ENCODE measurements at regions not wholly inside any gene's neighbourhood (a gene's known extent, or its start where the extent isn't known, plus 50 kb on each side); places are given as distances from the start of the nearest gene placed in this dataset.

GRCh38 chr3:113051787-113052186 lies 61.0 kb downstream of the GTPBP8 start:
- Histone ChIP-seq H3K27ac (ENCODE audit: low read depth, low read length) (peak overlapping the region; percentile 80), H3K36me3 (ENCODE audit: control insufficient read depth, insufficient read depth, low read length) (no peaks in the 10 kb centered on the region), H3K4me3 (ENCODE audit: low read depth, low read length) (no peak overlapping the region), H3K9me3 (ENCODE audit: control insufficient read depth, insufficient read depth, low read length) (no peaks in the 10 kb centered on the region), H3K4me1 (ENCODE audit: control insufficient read depth, insufficient read depth, low read length) (peaks cover 3% of the 10 kb centered on the region), H3K27me3 (ENCODE audit: control insufficient read depth, insufficient read depth, low read length) (no peaks in the 10 kb centered on the region)
- 27% methylated on average over 3 of the region's 3 CpGs for WGBS (ENCODE audit: insufficient coverage)
- peak in 5 of 6 donors; percentile 14 to 92 (median 40) for DNase-seq (ENCODE audit: low read depth in 4 of 6, low spot score in 6 of 6)

- Histone ChIP-seq H3K9me3 (ENCODE audit: control insufficient read depth, insufficient read depth, low read length) (no peaks in the 10 kb centered on the region), H3K27me3 (ENCODE audit: control insufficient read depth, insufficient read depth, low read length) (no peaks in the 10 kb centered on the region), H3K4me1 (ENCODE audit: control insufficient read depth, insufficient read depth, low read length) (peaks cover 3% of the 10 kb centered on the region), H3K4me3 (ENCODE audit: low read depth, low read length) (no peak overlapping the region), H3K27ac (ENCODE audit: low read depth, low read length) (no peak overlapping the region), H3K36me3 (ENCODE audit: control insufficient read depth, insufficient read depth, low read length) (no peaks in the 10 kb centered on the region)
- no CpG with 5 or more reads among the region's 3 CpGs for WGBS (ENCODE audit: insufficient coverage)
- no peak for DNase-seq (ENCODE audit: low read depth in 4 of 6, low spot score in 6 of 6)
Measured at GRCh38 chr3:113053169-113053568, 62.4 kb downstream of the GTPBP8 start.

GRCh38 chr3:113054552-113054951 lies 63.8 kb downstream of the GTPBP8 start:
- Histone ChIP-seq H3K4me1 (ENCODE audit: control insufficient read depth, insufficient read depth, low read length) (peaks cover 3% of the 10 kb centered on the region), H3K27me3 (ENCODE audit: control insufficient read depth, insufficient read depth, low read length) (no peaks in the 10 kb centered on the region), H3K36me3 (ENCODE audit: control insufficient read depth, insufficient read depth, low read length) (no peaks in the 10 kb centered on the region), H3K9me3 (ENCODE audit: control insufficient read depth, insufficient read depth, low read length) (no peaks in the 10 kb centered on the region), H3K4me3 (ENCODE audit: low read depth, low read length) (no peak overlapping the region), H3K27ac (ENCODE audit: low read depth, low read length) (no peak overlapping the region)
- DNase-seq (ENCODE audit: low read depth in 4 of 6, low spot score in 6 of 6) = no peak
- WGBS (ENCODE audit: insufficient coverage) = no CpG with 5 or more reads among the region's 1 CpG

- H3K27me3 ChIP-seq (ENCODE audit: control insufficient read depth, insufficient read depth, low read length) = no peaks in the 10 kb centered on the region
- no peak for DNase-seq (ENCODE audit: low read depth in 4 of 6, low spot score in 6 of 6)
Measured at GRCh38 chr3:113055201-113055600, 64.4 kb downstream of the GTPBP8 start.

GRCh38 chr3:113055961-113056360 lies 65.2 kb downstream of the GTPBP8 start:
- Histone ChIP-seq H3K27ac (ENCODE audit: low read depth, low read length) (no peak overlapping the region), H3K9me3 (ENCODE audit: control insufficient read depth, insufficient read depth, low read length) (no peaks in the 10 kb centered on the region), H3K27me3 (ENCODE audit: control insufficient read depth, insufficient read depth, low read length) (no peaks in the 10 kb centered on the region), H3K4me1 (ENCODE audit: control insufficient read depth, insufficient read depth, low read length) (peaks cover 3% of the 10 kb centered on the region), H3K4me3 (ENCODE audit: low read depth, low read length) (no peak overlapping the region), H3K36me3 (ENCODE audit: control insufficient read depth, insufficient read depth, low read length) (no peaks in the 10 kb centered on the region)
- no peak for DNase-seq (ENCODE audit: low read depth in 4 of 6, low spot score in 6 of 6)
- 89% methylated on average over 5 of the region's 5 CpGs for WGBS (ENCODE audit: insufficient coverage)

More at GRCh38 chr3:113055201-113055600, 64.4 kb downstream of the GTPBP8 start:
- Histone ChIP-seq H3K9me3 (ENCODE audit: control insufficient read depth, insufficient read depth, low read length) (no peaks in the 10 kb centered on the region), H3K36me3 (ENCODE audit: control insufficient read depth, insufficient read depth, low read length) (no peaks in the 10 kb centered on the region), H3K4me1 (ENCODE audit: control insufficient read depth, insufficient read depth, low read length) (peaks cover 3% of the 10 kb centered on the region), H3K27ac (ENCODE audit: low read depth, low read length) (no peak overlapping the region), H3K4me3 (ENCODE audit: low read depth, low read length) (no peak overlapping the region)

GRCh38 chr3:113057117-113057516 lies 66.3 kb downstream of the GTPBP8 start:
- no peaks in the 10 kb centered on the region for H3K36me3 ChIP-seq (ENCODE audit: control insufficient read depth, insufficient read depth, low read length)
- no peak overlapping the region for H3K4me3 ChIP-seq (ENCODE audit: low read depth, low read length)
- no peak overlapping the region for H3K27ac ChIP-seq (ENCODE audit: low read depth, low read length)
- H3K27me3 ChIP-seq (ENCODE audit: control insufficient read depth, insufficient read depth, low read length) = no peaks in the 10 kb centered on the region
- WGBS (ENCODE audit: insufficient coverage) = 63% methylated on average over 3 of the region's 3 CpGs
- no peaks in the 10 kb centered on the region for H3K4me1 ChIP-seq (ENCODE audit: control insufficient read depth, insufficient read depth, low read length)
- peak in 2 of 6 donors; percentile 20 to 91 for DNase-seq (ENCODE audit: low read depth in 4 of 6, low spot score in 6 of 6)
- no peaks in the 10 kb centered on the region for H3K9me3 ChIP-seq (ENCODE audit: control insufficient read depth, insufficient read depth, low read length)

- Histone ChIP-seq H3K4me1 (ENCODE audit: control insufficient read depth, insufficient read depth, low read length) (no peaks in the 10 kb centered on the region), H3K27ac (ENCODE audit: low read depth, low read length) (no peak overlapping the region), H3K9me3 (ENCODE audit: control insufficient read depth, insufficient read depth, low read length) (no peaks in the 10 kb centered on the region), H3K36me3 (ENCODE audit: control insufficient read depth, insufficient read depth, low read length) (no peaks in the 10 kb centered on the region), H3K4me3 (ENCODE audit: low read depth, low read length) (no peak overlapping the region), H3K27me3 (ENCODE audit: control insufficient read depth, insufficient read depth, low read length) (no peaks in the 10 kb centered on the region)
- 96% methylated on average over 3 of the region's 3 CpGs for WGBS (ENCODE audit: insufficient coverage)
- no peak for DNase-seq (ENCODE audit: low read depth in 4 of 6, low spot score in 6 of 6)
Measured at GRCh38 chr3:113058188-113058587, 67.4 kb downstream of the GTPBP8 start.

GRCh38 chr3:113062705-113063104 lies 71.9 kb downstream of the GTPBP8 start:
- no peaks in the 10 kb centered on the region for H3K27me3 ChIP-seq (ENCODE audit: control insufficient read depth, insufficient read depth, low read length)
- H3K4me1 ChIP-seq (ENCODE audit: control insufficient read depth, insufficient read depth, low read length) = no peaks in the 10 kb centered on the region
- peak in 1 of 6 donors; percentile 33 for DNase-seq (ENCODE audit: low read depth in 4 of 6, low spot score in 6 of 6)
- H3K36me3 ChIP-seq (ENCODE audit: control insufficient read depth, insufficient read depth, low read length) = no peaks in the 10 kb centered on the region
- H3K9me3 ChIP-seq (ENCODE audit: control insufficient read depth, insufficient read depth, low read length) = no peaks in the 10 kb centered on the region
- H3K4me3 ChIP-seq (ENCODE audit: low read depth, low read length) = no peak overlapping the region
- H3K27ac ChIP-seq (ENCODE audit: low read depth, low read length) = no peak overlapping the region

GRCh38 chr3:113063126-113063894 lies 72.5 kb downstream of the GTPBP8 start:
- Histone ChIP-seq H3K36me3 (ENCODE audit: control insufficient read depth, insufficient read depth, low read length) (no peaks in the 10 kb centered on the region), H3K27ac (ENCODE audit: low read depth, low read length) (no peak overlapping the region), H3K27me3 (ENCODE audit: control insufficient read depth, insufficient read depth, low read length) (no peaks in the 10 kb centered on the region), H3K4me1 (ENCODE audit: control insufficient read depth, insufficient read depth, low read length) (no peaks in the 10 kb centered on the region), H3K9me3 (ENCODE audit: control insufficient read depth, insufficient read depth, low read length) (no peaks in the 10 kb centered on the region), H3K4me3 (ENCODE audit: low read depth, low read length) (no peak overlapping the region)
- WGBS (ENCODE audit: insufficient coverage) = 80% methylated on average over 1 of the region's 4 CpGs
- peak in 1 of 6 donors; percentile 33 for DNase-seq (ENCODE audit: low read depth in 4 of 6, low spot score in 6 of 6)

- Histone ChIP-seq H3K4me3 (ENCODE audit: low read depth, low read length) (no peak overlapping the region), H3K27me3 (ENCODE audit: control insufficient read depth, insufficient read depth, low read length) (no peaks in the 10 kb centered on the region), H3K9me3 (ENCODE audit: control insufficient read depth, insufficient read depth, low read length) (no peaks in the 10 kb centered on the region), H3K36me3 (ENCODE audit: control insufficient read depth, insufficient read depth, low read length) (no peaks in the 10 kb centered on the region), H3K4me1 (ENCODE audit: control insufficient read depth, insufficient read depth, low read length) (no peaks in the 10 kb centered on the region), H3K27ac (ENCODE audit: low read depth, low read length) (no peak overlapping the region)
- no CpG with 5 or more reads among the region's 1 CpG for WGBS (ENCODE audit: insufficient coverage)
- no peak for DNase-seq (ENCODE audit: low read depth in 4 of 6, low spot score in 6 of 6)
Measured at GRCh38 chr3:113064183-113064582, 73.4 kb downstream of the GTPBP8 start.

All from spinal cord (tissue), 9 donors.